ENCODE measurements at regions not wholly inside any gene's neighbourhood (a gene's known extent, or its start where the extent isn't known, plus 50 kb on each side); places are given as distances from the start of the nearest gene placed in this dataset.
"Not testable (repeated sequence)": the region's sequence is repeated elsewhere in the genome, so short reads cannot be mapped to it uniquely, and the experiment has no call there.

DNA sequence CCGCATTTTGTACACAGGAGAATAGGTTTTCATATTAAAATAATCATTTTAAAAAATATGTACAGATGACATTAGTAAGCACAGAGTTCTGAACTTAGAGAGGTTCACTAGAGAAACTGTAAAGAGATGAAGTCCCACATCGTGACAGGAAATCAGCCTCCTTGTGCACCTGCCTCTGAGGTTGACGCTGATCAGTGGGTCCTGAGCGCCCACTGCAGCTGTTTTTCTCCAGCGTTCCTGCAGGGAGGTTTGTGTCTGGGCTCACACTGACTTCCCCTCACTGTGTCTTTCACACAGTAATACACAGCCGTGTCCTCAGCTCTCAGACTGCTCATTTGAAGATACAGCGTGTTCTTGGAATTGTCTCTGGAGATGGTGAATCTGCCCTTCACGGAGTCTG is 561.5 kb downstream of the TMEM121 start:
- no peaks in the 10 kb centered on the region for H3K79me2 ChIP-seq (ENCODE audit: control insufficient read depth, low read length)
- no peaks in the 10 kb centered on the region for H3K27me3 ChIP-seq (ENCODE audit: control insufficient read depth, low read length)
- H3K36me3 ChIP-seq (ENCODE audit: control insufficient read depth, low read length) = no peaks in the 10 kb centered on the region
- H3K9me3 ChIP-seq (ENCODE audit: control insufficient read depth, insufficient read depth, low read length) = no peaks in the 10 kb centered on the region
- no peak overlapping the region for H3K4me3 ChIP-seq (ENCODE audit: low read length)
- H3K27ac ChIP-seq (ENCODE audit: low read depth, low read length) = no peak overlapping the region
- H3F3A ChIP-seq (ENCODE audit: control insufficient read depth, insufficient read depth) = no peaks in the 10 kb centered on the region
- H3K9me2 ChIP-seq (replicated peaks; ENCODE audit: control insufficient read depth, low read length) = no peaks in the 10 kb centered on the region
- no peaks in the 10 kb centered on the region for H4K20me1 ChIP-seq (ENCODE audit: control insufficient read depth, insufficient read depth, low read depth, low read length)
- no peaks in the 10 kb centered on the region for H3K4me1 ChIP-seq (ENCODE audit: control insufficient read depth, low read length)
- no peak overlapping the region for H3K4me2 ChIP-seq (ENCODE audit: low read length)
- no peak for TF ChIP-seq EZH2phosphoT487 (IDR thresholded peaks at IDR 0.05; ENCODE audit: borderline replicate concordance, low read length)
- TF ChIP-seq, protein P1, sequence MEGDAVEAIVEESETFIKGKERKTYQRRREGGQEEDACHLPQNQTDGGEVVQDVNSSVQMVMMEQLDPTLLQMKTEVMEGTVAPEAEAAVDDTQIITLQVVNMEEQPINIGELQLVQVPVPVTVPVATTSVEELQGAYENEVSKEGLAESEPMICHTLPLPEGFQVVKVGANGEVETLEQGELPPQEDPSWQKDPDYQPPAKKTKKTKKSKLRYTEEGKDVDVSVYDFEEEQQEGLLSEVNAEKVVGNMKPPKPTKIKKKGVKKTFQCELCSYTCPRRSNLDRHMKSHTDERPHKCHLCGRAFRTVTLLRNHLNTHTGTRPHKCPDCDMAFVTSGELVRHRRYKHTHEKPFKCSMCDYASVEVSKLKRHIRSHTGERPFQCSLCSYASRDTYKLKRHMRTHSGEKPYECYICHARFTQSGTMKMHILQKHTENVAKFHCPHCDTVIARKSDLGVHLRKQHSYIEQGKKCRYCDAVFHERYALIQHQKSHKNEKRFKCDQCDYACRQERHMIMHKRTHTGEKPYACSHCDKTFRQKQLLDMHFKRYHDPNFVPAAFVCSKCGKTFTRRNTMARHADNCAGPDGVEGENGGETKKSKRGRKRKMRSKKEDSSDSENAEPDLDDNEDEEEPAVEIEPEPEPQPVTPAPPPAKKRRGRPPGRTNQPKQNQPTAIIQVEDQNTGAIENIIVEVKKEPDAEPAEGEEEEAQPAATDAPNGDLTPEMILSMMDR (IDR thresholded peaks at IDR 0.05; ENCODE audit: low read depth, low read length, poor library complexity, severe bottlenecking) = no peak

DNA sequence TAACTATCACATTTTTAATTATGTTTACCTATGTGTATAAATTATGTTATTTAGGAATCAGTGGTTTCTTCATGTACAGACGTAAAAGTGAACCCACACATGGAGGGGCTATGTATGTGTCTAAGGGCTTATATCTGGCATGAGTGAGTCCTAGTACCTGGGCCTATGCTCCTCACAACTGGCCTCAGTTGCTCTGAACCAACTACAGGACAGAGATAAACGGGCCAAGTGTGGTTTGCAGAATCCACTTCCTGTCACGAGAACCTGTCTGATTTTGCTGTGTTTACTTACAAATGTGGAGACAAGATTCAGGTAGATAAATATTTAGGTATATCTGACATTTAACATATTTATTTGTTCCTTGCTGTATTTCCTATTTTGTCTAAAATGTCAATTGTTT is 562.5 kb downstream of the TMEM121 start:
- H3F3A ChIP-seq (ENCODE audit: control insufficient read depth, insufficient read depth); H3K79me2 ChIP-seq (ENCODE audit: control insufficient read depth, low read length); H3K27ac ChIP-seq (ENCODE audit: low read depth, low read length); H3K4me2 ChIP-seq (ENCODE audit: low read length); H3K36me3 ChIP-seq (ENCODE audit: control insufficient read depth, low read length); H3K9me2 ChIP-seq (replicated peaks; ENCODE audit: control insufficient read depth, low read length); H3K4me3 ChIP-seq (ENCODE audit: low read length); H3K9me3 ChIP-seq (ENCODE audit: control insufficient read depth, insufficient read depth, low read length); H3K27me3 ChIP-seq (ENCODE audit: control insufficient read depth, low read length); H4K20me1 ChIP-seq (ENCODE audit: control insufficient read depth, insufficient read depth, low read depth, low read length); H3K4me1 ChIP-seq (ENCODE audit: control insufficient read depth, low read length): not testable (repeated sequence)

DNA sequence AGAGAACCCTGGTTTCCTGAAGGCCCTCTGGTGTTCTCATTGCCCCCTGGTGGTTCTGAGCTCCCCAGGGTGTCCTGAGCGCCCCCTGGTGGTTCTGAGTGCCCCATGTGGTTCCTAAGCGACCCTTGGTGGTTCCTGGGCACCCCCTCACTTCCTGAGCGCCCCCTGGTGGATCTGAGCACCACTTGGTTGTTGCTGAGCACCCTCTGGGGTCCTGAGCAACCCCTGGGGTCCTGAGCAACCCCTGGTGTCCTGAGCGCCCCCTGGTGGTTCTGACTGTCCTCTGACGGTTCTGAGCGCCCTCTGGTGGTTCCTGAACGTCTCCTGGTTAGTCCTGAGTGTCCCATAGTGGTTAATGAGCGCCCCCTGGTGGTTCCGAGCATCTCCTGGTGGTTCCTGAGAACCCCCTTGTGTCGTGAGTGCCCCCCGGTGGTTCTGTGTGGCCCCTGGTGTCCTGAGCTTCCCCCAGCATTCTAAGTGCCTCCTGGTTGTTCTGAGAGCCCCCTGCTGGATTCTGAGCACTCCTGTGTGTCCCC is 568.3 kb downstream of the TMEM121 start:
- no peak overlapping the region for H3K4me3 ChIP-seq (ENCODE audit: low read length)
- no peak overlapping the region for H3K4me2 ChIP-seq (ENCODE audit: low read length)
- no peaks in the 10 kb centered on the region for H4K20me1 ChIP-seq (ENCODE audit: control insufficient read depth, insufficient read depth, low read depth, low read length)
- H3K27me3 ChIP-seq (ENCODE audit: control insufficient read depth, low read length) = no peaks in the 10 kb centered on the region
- H3F3A ChIP-seq (ENCODE audit: control insufficient read depth, insufficient read depth) = no peaks in the 10 kb centered on the region
- no peaks in the 10 kb centered on the region for H3K36me3 ChIP-seq (ENCODE audit: control insufficient read depth, low read length)
- TF ChIP-seq, protein P1 (IDR thresholded peaks at IDR 0.05; ENCODE audit: low read depth, low read length, poor library complexity, severe bottlenecking) = no peak
- TF ChIP-seq EZH2phosphoT487 (IDR thresholded peaks at IDR 0.05; ENCODE audit: borderline replicate concordance, low read length) = no peak
- H3K27ac ChIP-seq (ENCODE audit: low read depth, low read length) = no peak overlapping the region
- no peaks in the 10 kb centered on the region for H3K9me3 ChIP-seq (ENCODE audit: control insufficient read depth, insufficient read depth, low read length)
- H3K79me2 ChIP-seq (ENCODE audit: control insufficient read depth, low read length) = no peaks in the 10 kb centered on the region
- H3K9me2 ChIP-seq (replicated peaks; ENCODE audit: control insufficient read depth, low read length) = no peaks in the 10 kb centered on the region
- H3K4me1 ChIP-seq (ENCODE audit: control insufficient read depth, low read length) = no peaks in the 10 kb centered on the region

DNA sequence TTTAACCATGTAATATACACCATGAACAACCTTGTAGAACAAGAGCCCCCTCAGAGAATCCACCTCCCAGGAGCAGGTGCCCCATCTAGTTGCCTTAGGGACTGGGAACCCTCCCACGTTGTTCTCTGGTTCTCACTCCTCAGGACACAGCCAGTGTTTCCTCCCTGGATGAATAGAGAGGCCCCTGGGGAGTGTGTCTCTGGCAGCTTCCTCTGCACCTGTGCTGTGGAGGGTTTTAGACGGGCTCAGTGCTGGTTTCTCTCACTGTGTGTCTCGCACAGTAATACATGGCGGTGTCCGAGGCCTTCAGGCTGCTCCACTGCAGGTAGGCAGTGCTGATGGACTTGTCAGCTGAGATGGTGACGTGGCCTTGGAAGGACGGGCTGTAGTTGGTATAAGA is 581.3 kb downstream of the TMEM121 start:
- no peaks in the 10 kb centered on the region for H3F3A ChIP-seq (ENCODE audit: control insufficient read depth, insufficient read depth)
- no peaks in the 10 kb centered on the region for H3K27me3 ChIP-seq (ENCODE audit: control insufficient read depth, low read length)
- H3K4me2 ChIP-seq (ENCODE audit: low read length) = no peak overlapping the region
- H3K27ac ChIP-seq (ENCODE audit: low read depth, low read length) = no peak overlapping the region
- no peaks in the 10 kb centered on the region for H3K36me3 ChIP-seq (ENCODE audit: control insufficient read depth, low read length)
- no peaks in the 10 kb centered on the region for H3K79me2 ChIP-seq (ENCODE audit: control insufficient read depth, low read length)
- no peak overlapping the region for H3K4me3 ChIP-seq (ENCODE audit: low read length)
- H3K9me2 ChIP-seq (replicated peaks; ENCODE audit: control insufficient read depth, low read length) = no peaks in the 10 kb centered on the region
- no peaks in the 10 kb centered on the region for H4K20me1 ChIP-seq (ENCODE audit: control insufficient read depth, insufficient read depth, low read depth, low read length)
- H3K4me1 ChIP-seq (ENCODE audit: control insufficient read depth, low read length) = no peaks in the 10 kb centered on the region
- H3K9me3 ChIP-seq (ENCODE audit: control insufficient read depth, insufficient read depth, low read length) = no peaks in the 10 kb centered on the region
- no peak for TF ChIP-seq EZH2phosphoT487 (IDR thresholded peaks at IDR 0.05; ENCODE audit: borderline replicate concordance, low read length)
- TF ChIP-seq, protein P1 (IDR thresholded peaks at IDR 0.05; ENCODE audit: low read depth, low read length, poor library complexity, severe bottlenecking) = no peak

Measured in DOHH2 (cell line).